NCI-H128 (cell line): ENCODE measurements at regions not wholly inside any gene's neighbourhood (a gene's known extent, or its start where the extent isn't known, plus 50 kb on each side); places are given as distances from the start of the nearest gene placed in this dataset.

Experiments used
- DNase-seq: peaks from one replicate; lab custom pipeline; 2025; ENCODE audit not compliant: unreplicated experiment; lab: John Stamatoyannopoulos, UW

GRCh38 chr6:3594201-3594600 lies 137.4 kb upstream of the SLC22A23 start:
- no peak for DNase-seq

GRCh38 chr6:3593161-3593560 lies 136.3 kb upstream of the SLC22A23 start:
- DNase-seq = no peak

- no peak for DNase-seq
Observed at GRCh38 chr6:3592371-3592941, 135.6 kb upstream of the SLC22A23 start.

GRCh38 chr6:3591970-3592369 lies 135.1 kb upstream of the SLC22A23 start:
- DNase-seq = no peak

- no peak for DNase-seq
Observed at GRCh38 chr6:3587660-3588059, 130.8 kb upstream of the SLC22A23 start.

- no peak for DNase-seq
Observed at GRCh38 chr6:3585320-3585935, 128.6 kb upstream of the SLC22A23 start.

GRCh38 chr6:3584606-3585005 lies 127.8 kb upstream of the SLC22A23 start:
- no peak for DNase-seq

- no peak for DNase-seq
Observed at GRCh38 chr6:3581469-3581868, 124.6 kb upstream of the SLC22A23 start.

GRCh38 chr6:3579652-3580175 lies 122.9 kb upstream of the SLC22A23 start:
- no peak for DNase-seq

GRCh38 chr6:3578981-3579380 lies 122.1 kb upstream of the SLC22A23 start:
- no peak for DNase-seq

- DNase-seq = no peak
Observed at GRCh38 chr6:3577517-3577916, 120.7 kb upstream of the SLC22A23 start.

- DNase-seq = no peak
Observed at GRCh38 chr6:3575701-3576100, 118.9 kb upstream of the SLC22A23 start.

GRCh38 chr6:3575166-3575565 lies 118.3 kb upstream of the SLC22A23 start:
- DNase-seq = no peak

GRCh38 chr6:3573670-3574069 lies 116.8 kb upstream of the SLC22A23 start:
- no peak for DNase-seq

GRCh38 chr6:3571836-3572235 lies 115.0 kb upstream of the SLC22A23 start:
- DNase-seq = no peak

GRCh38 chr6:3571250-3571681 lies 114.4 kb upstream of the SLC22A23 start:
- no peak for DNase-seq

GRCh38 chr6:3569816-3570215 lies 113.0 kb upstream of the SLC22A23 start:
- DNase-seq = no peak

GRCh38 chr6:3568396-3569082 lies 111.7 kb upstream of the SLC22A23 start:
- DNase-seq = no peak

- no peak for DNase-seq
Observed at GRCh38 chr6:3566812-3567211, 110.0 kb upstream of the SLC22A23 start.

GRCh38 chr6:3565291-3565690 lies 108.4 kb upstream of the SLC22A23 start:
- no peak for DNase-seq

- DNase-seq = no peak
Observed at GRCh38 chr6:3561725-3562124, 104.9 kb upstream of the SLC22A23 start.

- no peak for DNase-seq
Observed at GRCh38 chr6:3560211-3560610, 103.4 kb upstream of the SLC22A23 start.
